GM19328 (cell line): ENCODE measurements at regions not wholly inside any gene's neighbourhood (a gene's known extent, or its start where the extent isn't known, plus 50 kb on each side); places are given as distances from the start of the nearest gene placed in this dataset.

Experiments used
- ATAC-seq: cut with Tn5 transposase; IDR thresholded peaks from one replicate; pipeline ENCODE4 v1.9.1; 2021; ENCODE audit warnings: mild to moderate bottlenecking, moderate library complexity; ENCODE audit not compliant: unreplicated experiment

DNA sequence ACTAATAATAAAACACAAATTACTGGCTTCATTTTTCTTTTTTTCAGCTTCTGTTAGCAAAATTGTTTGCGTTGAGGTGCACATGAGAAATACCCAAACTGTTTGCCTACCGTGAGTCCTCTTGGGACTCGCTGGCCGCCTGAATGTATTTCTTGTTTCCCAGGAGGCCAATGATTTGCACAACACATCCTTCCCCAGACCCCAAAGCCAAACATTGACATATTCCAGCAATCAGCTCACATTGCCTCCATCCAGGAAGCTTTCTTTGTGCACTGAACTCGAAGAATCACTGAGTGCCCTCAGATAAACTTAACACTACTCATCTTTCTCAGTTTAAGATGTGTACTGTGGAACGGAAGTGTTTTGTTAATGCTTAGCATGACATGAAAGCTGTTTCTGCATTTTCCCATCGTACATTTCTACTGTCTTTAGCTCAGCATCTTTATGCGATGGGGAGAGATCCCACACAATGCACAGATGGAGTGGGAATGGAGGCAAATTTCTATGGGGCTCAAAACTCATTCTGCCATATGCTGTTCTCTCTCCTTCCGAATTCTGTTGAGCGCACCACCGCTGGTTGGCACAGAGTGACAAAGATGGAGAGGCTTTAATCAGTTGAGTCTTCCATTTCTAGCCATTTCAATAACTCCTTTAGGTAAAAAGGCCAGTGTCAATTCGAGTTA lies 399.5 kb downstream of the RFC3 start:
- ATAC-seq = no peak

- ATAC-seq = no peak
These were observed 406.0 kb downstream of the RFC3 start for GRCh38 chr13:34223984-34224383.

- no peak for ATAC-seq
These were observed 406.9 kb downstream of the RFC3 start for GRCh38 chr13:34224877-34225276.

- no peak for ATAC-seq
These were observed 412.3 kb downstream of the RFC3 start for GRCh38 chr13:34230271-34230670.

- no peak for ATAC-seq
These were observed 423.4 kb downstream of the RFC3 start for GRCh38 chr13:34241332-34241731.

DNA sequence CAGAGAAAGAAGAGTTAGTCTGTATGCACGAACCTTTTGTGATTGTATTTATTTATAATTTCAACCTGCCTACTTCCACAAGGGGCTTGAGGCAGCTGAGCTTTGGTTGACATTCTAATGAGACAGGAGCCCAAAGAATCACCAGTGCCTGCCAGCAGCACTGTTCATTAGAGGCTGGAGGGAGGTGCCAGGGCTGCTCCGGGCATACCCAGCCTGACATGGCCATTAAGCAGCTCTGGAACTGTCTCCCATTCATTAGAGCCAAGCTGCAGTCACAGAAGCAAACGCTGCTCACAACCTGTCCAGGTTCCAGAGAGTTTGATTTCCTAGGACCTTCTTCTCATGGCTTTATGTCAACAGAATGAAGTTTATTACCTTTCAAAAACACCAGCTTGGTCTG lies 425.5 kb downstream of the RFC3 start:
- no peak for ATAC-seq

- no peak for ATAC-seq
These were observed 428.6 kb downstream of the RFC3 start for GRCh38 chr13:34246511-34246910.

DNA sequence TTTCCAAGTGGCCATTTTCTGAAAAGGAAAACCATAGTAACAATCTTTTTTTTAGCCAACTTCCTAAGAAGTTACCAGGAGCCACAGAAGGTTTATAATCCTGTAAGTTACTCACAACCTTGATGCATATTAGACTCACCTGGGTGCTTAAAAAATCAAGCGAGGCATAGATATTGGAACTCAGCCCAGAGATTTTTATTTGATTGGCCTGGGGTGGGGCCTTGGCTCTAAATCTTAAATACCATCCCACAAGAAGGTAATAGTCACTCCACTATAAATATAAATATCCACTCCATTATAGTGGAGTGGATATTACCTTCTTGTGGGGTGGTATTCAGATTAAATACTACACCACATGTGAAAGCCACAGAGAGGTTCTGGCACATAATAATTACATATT lies 429.6 kb downstream of the RFC3 start:
- no peak for ATAC-seq

DNA sequence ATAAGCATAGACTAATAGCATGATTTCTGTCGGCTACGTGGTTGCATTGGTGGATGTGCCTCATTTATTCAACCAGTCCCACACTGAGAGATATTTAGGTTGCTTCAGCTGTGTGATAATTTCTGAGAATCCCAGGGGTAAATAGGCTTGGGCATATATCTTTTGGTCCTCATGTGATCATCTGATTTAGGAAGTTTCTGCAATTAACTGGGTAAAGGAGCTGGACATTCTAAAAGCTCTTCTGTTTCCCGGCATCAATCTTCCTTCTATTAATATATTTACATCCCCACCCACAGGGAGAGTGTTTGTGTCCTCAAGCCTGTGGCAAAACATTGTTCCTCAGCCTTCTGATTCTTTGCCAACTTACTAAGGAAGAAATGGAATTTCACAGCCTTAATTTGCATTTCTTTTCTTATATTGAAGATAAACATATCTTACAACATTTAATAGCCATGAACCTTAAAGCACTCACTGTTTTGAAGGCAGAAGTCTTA lies 431.6 kb downstream of the RFC3 start:
- ATAC-seq = no peak

DNA sequence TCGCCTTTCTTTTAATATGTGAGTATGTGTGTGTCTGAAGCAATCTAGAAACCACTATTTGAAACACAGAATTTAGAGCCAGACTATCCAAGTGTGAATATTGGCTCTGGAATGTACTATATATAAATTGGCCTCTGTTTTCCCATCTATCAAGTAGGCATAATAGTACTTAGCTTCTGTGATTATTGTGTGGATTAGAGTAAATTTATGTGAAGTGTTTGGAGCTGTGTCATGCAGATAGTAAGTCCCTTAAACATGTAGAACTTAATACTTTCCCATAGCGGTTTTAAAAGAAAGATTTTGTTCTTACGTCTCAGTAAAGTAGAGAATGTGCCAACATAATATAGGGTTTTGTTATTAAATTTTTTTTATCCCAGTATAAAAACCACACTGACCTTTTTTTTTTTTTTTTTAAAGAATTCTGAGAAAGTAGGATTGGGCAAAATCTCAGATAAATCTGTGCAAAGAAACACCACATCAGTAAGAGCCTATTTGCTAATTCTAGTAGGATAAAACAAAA lies 432.3 kb downstream of the RFC3 start:
- no peak for ATAC-seq

DNA sequence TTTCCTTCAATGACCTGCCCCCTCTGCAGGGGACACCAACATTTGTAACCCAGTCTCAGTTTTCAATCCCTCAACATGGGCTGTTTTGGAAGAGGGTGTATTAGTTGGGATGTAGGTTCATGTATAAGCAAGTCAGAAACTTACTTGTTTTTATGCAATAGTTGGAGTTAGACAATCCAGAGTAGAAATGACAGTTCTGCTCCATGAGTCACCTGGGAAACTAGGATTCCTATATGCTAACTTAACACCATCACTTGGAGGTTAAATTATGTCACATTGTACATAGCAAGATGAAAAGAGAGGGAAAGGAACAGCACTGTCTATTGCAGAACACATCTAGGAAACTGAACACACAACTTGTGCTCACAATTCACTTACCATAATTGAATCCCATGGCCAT lies 436.4 kb downstream of the RFC3 start:
- ATAC-seq = no peak

GRCh38 chr13:34255711-34256110 lies 437.8 kb downstream of the RFC3 start:
- ATAC-seq = no peak

GRCh38 chr13:34256236-34256635 lies 438.3 kb downstream of the RFC3 start:
- no peak for ATAC-seq

DNA sequence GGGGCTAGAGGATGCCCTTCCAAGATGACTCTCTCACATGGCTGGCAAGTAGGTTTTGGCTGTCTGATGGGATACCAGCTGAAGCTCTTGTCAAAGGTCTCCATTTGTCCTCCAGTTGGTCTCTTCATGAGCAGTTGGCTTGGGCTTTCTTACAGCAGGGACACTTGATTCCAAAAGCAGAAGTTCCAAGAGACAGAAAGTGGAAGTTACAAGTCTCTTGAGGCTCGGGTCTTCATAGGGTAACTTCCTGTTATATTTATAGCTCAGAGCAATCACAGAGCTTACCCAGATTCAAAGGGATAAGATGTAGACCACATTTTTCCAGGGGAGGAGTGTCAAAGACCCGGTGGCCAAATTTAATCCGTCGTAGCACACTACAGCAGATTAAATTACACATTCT lies 440.0 kb downstream of the RFC3 start:
- ATAC-seq = no peak

- ATAC-seq = no peak
These were observed 440.9 kb downstream of the RFC3 start for GRCh38 chr13:34258646-34259386.

DNA sequence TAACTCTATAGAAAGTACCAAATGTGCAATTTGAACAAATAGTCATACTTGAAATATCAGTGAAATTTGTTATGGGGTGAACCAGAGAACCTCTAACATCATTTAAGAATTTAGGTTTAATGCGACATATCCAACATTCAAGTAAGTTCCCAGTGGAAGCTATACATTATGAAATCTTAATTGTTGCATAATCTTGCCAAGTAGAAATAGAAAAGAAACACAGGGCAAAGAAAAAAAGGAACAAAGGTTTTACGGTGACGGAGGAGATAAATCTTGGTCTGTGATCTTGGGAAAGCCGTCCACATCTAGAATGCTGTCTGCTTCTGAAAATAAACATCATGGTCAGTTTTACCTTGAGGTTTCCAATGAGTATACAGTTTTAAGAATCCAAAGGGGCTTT lies 445.7 kb downstream of the RFC3 start:
- ATAC-seq = no peak

DNA sequence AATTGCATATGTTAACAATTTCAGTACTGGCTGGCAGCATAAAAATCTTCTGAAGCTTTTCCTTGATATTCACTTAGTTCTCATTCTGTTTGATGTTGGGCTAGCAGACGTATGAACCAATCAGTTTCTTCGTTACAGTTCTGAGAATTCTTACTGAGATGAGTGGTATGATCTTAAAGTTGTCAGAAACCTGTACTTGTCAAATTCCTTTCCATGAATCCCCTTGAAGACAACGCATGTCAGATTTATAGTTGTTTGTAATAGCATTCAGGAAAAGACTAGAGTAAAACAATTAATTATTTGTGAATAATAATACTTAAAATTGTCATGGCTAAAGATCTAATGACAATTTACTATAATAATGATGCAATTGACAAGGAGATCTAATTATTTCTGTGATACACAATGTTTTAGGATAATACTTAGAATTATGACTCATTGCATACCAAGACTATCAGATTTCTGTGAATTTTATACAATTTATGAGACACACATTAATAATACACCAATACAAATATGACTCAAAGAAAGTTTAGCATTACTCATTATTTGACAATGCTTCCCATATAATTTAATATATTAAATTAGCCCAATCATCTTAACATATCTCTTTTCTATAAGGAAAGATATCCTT lies 447.2 kb downstream of the RFC3 start:
- ATAC-seq = no peak

DNA sequence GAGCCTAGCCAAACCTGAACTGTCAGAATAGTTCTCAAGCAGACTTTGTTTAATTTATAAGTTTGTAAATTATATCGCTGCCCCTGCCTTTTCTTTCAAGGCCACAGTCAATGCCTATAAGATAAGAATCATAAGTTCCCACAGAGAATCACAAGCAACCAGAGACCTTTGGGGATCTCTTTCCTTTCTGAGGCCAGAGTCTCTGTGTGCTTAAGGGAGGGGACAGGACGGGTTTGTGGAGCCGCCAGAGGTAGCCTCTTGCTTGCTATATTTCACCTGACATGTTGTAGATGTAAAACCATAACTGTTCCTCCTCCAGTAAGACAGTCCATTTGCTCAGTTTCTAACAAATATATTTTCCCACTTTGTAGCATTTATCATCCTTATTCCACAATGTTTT lies 458.8 kb downstream of the RFC3 start:
- no peak for ATAC-seq

- no peak for ATAC-seq
These were observed 460.0 kb downstream of the RFC3 start for GRCh38 chr13:34277936-34278335.

DNA sequence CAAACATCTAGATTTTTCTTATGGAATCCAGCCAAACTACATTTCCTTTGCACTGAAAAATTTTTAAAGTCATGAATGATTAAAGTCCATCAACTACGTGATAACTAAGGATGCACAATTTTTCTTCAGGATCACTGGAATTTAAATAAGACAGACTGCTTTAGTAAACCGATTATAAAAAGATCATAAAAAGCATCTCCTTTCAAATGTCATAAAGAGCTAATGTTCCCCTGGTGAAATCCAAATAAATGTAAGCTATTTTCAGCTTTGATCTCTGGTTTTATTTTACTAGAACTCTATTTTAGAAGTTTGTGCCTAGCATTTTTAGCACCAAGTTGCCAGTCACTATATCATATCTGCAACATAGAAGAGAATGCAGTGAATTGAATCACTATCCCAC lies 460.8 kb downstream of the RFC3 start:
- ATAC-seq = no peak

DNA sequence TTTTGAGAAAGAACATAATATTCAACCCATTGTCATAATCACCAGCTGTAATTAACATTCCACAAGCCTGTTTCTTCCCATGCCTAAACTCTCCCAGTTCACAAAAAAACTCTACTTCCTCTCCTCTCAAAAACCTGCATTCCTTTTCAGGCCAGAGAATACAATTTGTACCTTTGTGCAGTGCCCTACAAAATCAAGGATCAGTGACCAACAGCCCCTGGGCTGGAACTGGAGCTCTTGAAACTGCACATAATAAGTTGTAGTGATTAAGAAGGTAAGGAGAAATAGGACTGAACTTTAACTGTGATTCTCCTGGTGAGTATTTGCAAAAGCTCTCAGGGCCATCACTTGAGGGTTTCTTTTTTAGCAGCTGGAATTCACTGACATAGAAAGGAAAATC lies 472.7 kb downstream of the RFC3 start:
- no peak for ATAC-seq
